MM.1S (cell line): ENCODE measurements at regions not wholly inside any gene's neighbourhood (a gene's known extent, or its start where the extent isn't known, plus 50 kb on each side); places are given as distances from the start of the nearest gene placed in this dataset.

Source experiments
- DNase-seq: peaks from one replicate; pipeline ENCODE4 v3.0.0-alpha.2; 2015
- H2AFZ ChIP-seq: fragments of 300-600 bp; sonication (generic); 2 replicates; pipeline ENCODE4 v1.6.0; 2016; ENCODE audit warnings: antibody characterized with exemption, low read length
- H3F3A ChIP-seq: fragments of 300-600 bp; sonication (generic); 2 replicates; pipeline ENCODE4 v1.6.1; 2016; ENCODE audit warnings: mild to moderate bottlenecking, antibody characterized with exemption, low read length, moderate library complexity, mixed read lengths; ENCODE audit not compliant: insufficient read depth
- H3K27ac ChIP-seq: fragments of 300-600 bp; sonication (generic); 2 replicates; pipeline ENCODE4 v1.5.1; 2016; ENCODE audit warnings: mild to moderate bottlenecking, low read length
- H3K27me3 ChIP-seq: fragments of 300-600 bp; sonication (generic); replicated peaks from 2 replicates; pipeline ENCODE4 v1.6.0; 2016; ENCODE audit warnings: low read length; ENCODE audit not compliant: insufficient read depth
- H3K36me3 ChIP-seq: fragments of 300-600 bp; sonication (generic); replicated peaks from 2 replicates; pipeline ENCODE4 v1.6.1; 2016; ENCODE audit warnings: mild to moderate bottlenecking, low read length, mixed read lengths; ENCODE audit not compliant: insufficient read depth
- H3K4me1 ChIP-seq: fragments of 300-600 bp; sonication (generic); 2 replicates; pipeline ENCODE4 v1.6.1; 2016; ENCODE audit warnings: low read length, mixed read lengths
- H3K4me2 ChIP-seq: fragments of 300-600 bp; sonication (generic); 2 replicates; pipeline ENCODE4 v1.6.0; 2016; ENCODE audit warnings: low read depth, low read length
- H3K4me3 ChIP-seq: fragments of 300-600 bp; sonication (generic); 2 replicates; pipeline ENCODE4 v1.5.1; 2016; ENCODE audit warnings: low read length, mixed read lengths
- H3K79me2 ChIP-seq: fragments of 300-600 bp; sonication (generic); 2 replicates; pipeline ENCODE4 v1.6.1; 2016; ENCODE audit warnings: mixed run types, low read length, mixed read lengths
- H3K9ac ChIP-seq: fragments of 300-600 bp; sonication (generic); 2 replicates; pipeline ENCODE4 v1.6.1; 2016; ENCODE audit warnings: low read length, mixed read lengths
- H3K9me2 ChIP-seq: fragments of 300-600 bp; sonication (generic); replicated peaks from 2 replicates; pipeline ENCODE4 v1.6.1; 2016; ENCODE audit warnings: mild to moderate bottlenecking, low read length, mixed read lengths; ENCODE audit not compliant: insufficient read depth
- H3K9me3 ChIP-seq: fragments of 300-600 bp; sonication (generic); replicated peaks from 2 replicates; pipeline ENCODE4 v1.6.1; 2016; ENCODE audit warnings: mild to moderate bottlenecking, low read length, mixed read lengths; ENCODE audit not compliant: insufficient read depth
- H4K20me1 ChIP-seq: fragments of 300-600 bp; sonication (generic); 2 replicates; pipeline ENCODE4 v1.6.1; 2016; ENCODE audit warnings: mild to moderate bottlenecking, low read length, moderate library complexity, mixed read lengths; ENCODE audit not compliant: insufficient read depth
- EZH2 ChIP-seq: fragments of 300-600 bp; sonication (generic); optimal IDR thresholded peaks from 2 replicates; pipeline ENCODE3; 2017; ENCODE audit warnings: low read depth, mild to moderate bottlenecking, antibody characterized with exemption, low read length, mixed read lengths
- EZH2phosphoT487 ChIP-seq: fragments of 300-600 bp; sonication (generic); IDR thresholded peaks from 2 replicates; pipeline ENCODE4 v1.6.1; 2018; ENCODE audit warnings: antibody characterized with exemption, low read length
- TF ChIP-seq, protein P1 (sequence below): fragments of 300-600 bp; sonication (generic); IDR thresholded peaks from 2 replicates; pipeline ENCODE4 v1.5.1; 2016; ENCODE audit warnings: antibody characterized with exemption, low read length, mixed read lengths

DNA sequence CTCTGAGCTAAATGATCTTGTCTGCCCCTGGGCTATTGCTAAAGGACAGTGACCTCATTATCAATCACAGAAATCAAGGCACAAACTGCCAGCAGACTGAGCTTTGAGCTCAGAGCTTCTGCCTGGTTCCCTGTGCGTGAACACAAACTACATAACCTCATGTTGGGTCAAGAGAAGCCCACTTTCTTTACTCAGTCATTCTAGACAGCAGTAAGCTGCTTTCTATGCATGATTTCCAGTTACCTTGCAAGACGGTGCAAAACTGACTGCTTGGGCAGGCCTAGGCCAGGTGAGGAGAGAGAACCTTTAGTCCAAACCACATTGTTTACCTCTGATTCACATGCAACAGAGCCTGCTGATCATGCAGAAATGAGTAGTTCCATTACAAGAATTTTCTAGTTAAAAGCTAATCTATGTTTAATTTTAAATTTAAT is 75.1 kb downstream of the ARRDC4 start:
- H3K9ac ChIP-seq: no peak overlapping the region
- TF ChIP-seq EZH2 (no peak), EZH2phosphoT487 (no peak)
- TF ChIP-seq, protein P1, sequence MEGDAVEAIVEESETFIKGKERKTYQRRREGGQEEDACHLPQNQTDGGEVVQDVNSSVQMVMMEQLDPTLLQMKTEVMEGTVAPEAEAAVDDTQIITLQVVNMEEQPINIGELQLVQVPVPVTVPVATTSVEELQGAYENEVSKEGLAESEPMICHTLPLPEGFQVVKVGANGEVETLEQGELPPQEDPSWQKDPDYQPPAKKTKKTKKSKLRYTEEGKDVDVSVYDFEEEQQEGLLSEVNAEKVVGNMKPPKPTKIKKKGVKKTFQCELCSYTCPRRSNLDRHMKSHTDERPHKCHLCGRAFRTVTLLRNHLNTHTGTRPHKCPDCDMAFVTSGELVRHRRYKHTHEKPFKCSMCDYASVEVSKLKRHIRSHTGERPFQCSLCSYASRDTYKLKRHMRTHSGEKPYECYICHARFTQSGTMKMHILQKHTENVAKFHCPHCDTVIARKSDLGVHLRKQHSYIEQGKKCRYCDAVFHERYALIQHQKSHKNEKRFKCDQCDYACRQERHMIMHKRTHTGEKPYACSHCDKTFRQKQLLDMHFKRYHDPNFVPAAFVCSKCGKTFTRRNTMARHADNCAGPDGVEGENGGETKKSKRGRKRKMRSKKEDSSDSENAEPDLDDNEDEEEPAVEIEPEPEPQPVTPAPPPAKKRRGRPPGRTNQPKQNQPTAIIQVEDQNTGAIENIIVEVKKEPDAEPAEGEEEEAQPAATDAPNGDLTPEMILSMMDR: no peak
- H3K27ac ChIP-seq: no peak overlapping the region
- H3K4me2 ChIP-seq: no peak overlapping the region
- no peak overlapping the region for H2AFZ ChIP-seq
- H3K27me3 ChIP-seq: no peaks in the 10 kb centered on the region
- no peak overlapping the region for H3K4me3 ChIP-seq
- no peaks in the 10 kb centered on the region for H3F3A ChIP-seq
- H4K20me1 ChIP-seq: no peaks in the 10 kb centered on the region
- no peak for DNase-seq
- no peaks in the 10 kb centered on the region for H3K9me2 ChIP-seq
- no peaks in the 10 kb centered on the region for H3K4me1 ChIP-seq
- H3K36me3 ChIP-seq: no peaks in the 10 kb centered on the region
- no peaks in the 10 kb centered on the region for H3K9me3 ChIP-seq
- H3K79me2 ChIP-seq: no peaks in the 10 kb centered on the region

GRCh38 chr15:98039596-98039995 is 79.1 kb downstream of the ARRDC4 start:
- Histone ChIP-seq H3F3A (no peaks in the 10 kb centered on the region), H3K4me3 (no peak overlapping the region), H3K9me2 (no peaks in the 10 kb centered on the region), H3K4me2 (no peak overlapping the region), H3K79me2 (no peaks in the 10 kb centered on the region), H4K20me1 (no peaks in the 10 kb centered on the region), H3K27ac (no peak overlapping the region), H3K9ac (no peak overlapping the region), H3K9me3 (no peaks in the 10 kb centered on the region), H3K27me3 (no peaks in the 10 kb centered on the region), H3K4me1 (no peaks in the 10 kb centered on the region), H3K36me3 (no peaks in the 10 kb centered on the region), H2AFZ (no peak overlapping the region)
- no peak for TF ChIP-seq EZH2phosphoT487
- no peak for TF ChIP-seq EZH2
- TF ChIP-seq, protein P1: no peak
- DNase-seq: no peak

GRCh38 chr15:98040146-98040545 is 79.6 kb downstream of the ARRDC4 start:
- Histone ChIP-seq H4K20me1 (no peaks in the 10 kb centered on the region), H3K36me3 (no peaks in the 10 kb centered on the region), H3K4me3 (no peak overlapping the region), H3K79me2 (no peaks in the 10 kb centered on the region), H2AFZ (no peak overlapping the region), H3K9me3 (no peaks in the 10 kb centered on the region), H3F3A (no peaks in the 10 kb centered on the region), H3K27ac (no peak overlapping the region), H3K27me3 (no peaks in the 10 kb centered on the region), H3K9me2 (no peaks in the 10 kb centered on the region), H3K9ac (no peak overlapping the region), H3K4me2 (no peak overlapping the region), H3K4me1 (no peaks in the 10 kb centered on the region)
- TF ChIP-seq EZH2phosphoT487 (no peak), EZH2 (no peak)
- TF ChIP-seq, protein P1: no peak
- DNase-seq: no peak
